ENCODE measurements at regions not wholly inside any gene's neighbourhood (a gene's known extent, or its start where the extent isn't known, plus 50 kb on each side); places are given as distances from the start of the nearest gene placed in this dataset.
A peak's percentile ranks its signal among the peaks of the same experiment; 100 is the strongest.
"Not testable (repeated sequence)": the region's sequence is repeated elsewhere in the genome, so short reads cannot be mapped to it uniquely, and the experiment has no call there.

GRCh38 chr1:73306899-73307555 is 890.9 kb downstream of the LRRIQ3 start:
- DNase-seq (ENCODE audit: low read depth) = no peak

- DNase-seq (ENCODE audit: low read depth) = no peak
Observed at GRCh38 chr1:73273886-73274285, 924.1 kb downstream of the LRRIQ3 start.

- DNase-seq (ENCODE audit: low read depth) = not testable (repeated sequence)
Observed at GRCh38 chr1:73245196-73245595, 952.8 kb downstream of the LRRIQ3 start.

- no peak for DNase-seq (ENCODE audit: low read depth)
Observed at GRCh38 chr1:73218995-73219546, 936.7 kb upstream of the NEGR1 start.

GRCh38 chr1:73205294-73205973 is 923.1 kb upstream of the NEGR1 start:
- DNase-seq (ENCODE audit: low read depth) = no peak

GRCh38 chr1:73197972-73198371 is 915.6 kb upstream of the NEGR1 start:
- DNase-seq (ENCODE audit: low read depth) = no peak

- DNase-seq (ENCODE audit: low read depth) = no peak
Observed at GRCh38 chr1:73194965-73195364, 912.6 kb upstream of the NEGR1 start.

GRCh38 chr1:73183581-73183980 is 901.2 kb upstream of the NEGR1 start:
- not testable (repeated sequence) for DNase-seq (ENCODE audit: low read depth)

- DNase-seq (ENCODE audit: low read depth) = no peak
Observed at GRCh38 chr1:73181190-73181540, 898.8 kb upstream of the NEGR1 start.

GRCh38 chr1:73180397-73181189 is 898.3 kb upstream of the NEGR1 start:
- DNase-seq (ENCODE audit: low read depth) = no peak

GRCh38 chr1:73176902-73177301 is 894.6 kb upstream of the NEGR1 start:
- no peak for DNase-seq (ENCODE audit: low read depth)

- DNase-seq (ENCODE audit: low read depth) = no peak
Observed at GRCh38 chr1:73167009-73167657, 884.8 kb upstream of the NEGR1 start.

- DNase-seq (ENCODE audit: low read depth) = peak; percentile 21
Observed at GRCh38 chr1:73162564-73162963, 880.2 kb upstream of the NEGR1 start.

GRCh38 chr1:73161418-73161817 is 879.1 kb upstream of the NEGR1 start:
- no peak for DNase-seq (ENCODE audit: low read depth)

- DNase-seq (ENCODE audit: low read depth) = no peak
Observed at GRCh38 chr1:73160759-73161158, 878.4 kb upstream of the NEGR1 start.

GRCh38 chr1:73144311-73144710 is 862.0 kb upstream of the NEGR1 start:
- DNase-seq (ENCODE audit: low read depth) = no peak

- DNase-seq (ENCODE audit: low read depth) = no peak
Observed at GRCh38 chr1:73136975-73137374, 854.6 kb upstream of the NEGR1 start.

- DNase-seq (ENCODE audit: low read depth) = no peak
Observed at GRCh38 chr1:73106931-73107330, 824.6 kb upstream of the NEGR1 start.

- no peak for DNase-seq (ENCODE audit: low read depth)
Observed at GRCh38 chr1:73105755-73106154, 823.4 kb upstream of the NEGR1 start.

- DNase-seq (ENCODE audit: low read depth) = no peak
Observed at GRCh38 chr1:73104749-73105148, 822.4 kb upstream of the NEGR1 start.

GRCh38 chr1:73100216-73100615 is 817.9 kb upstream of the NEGR1 start:
- peak; percentile 2 for DNase-seq (ENCODE audit: low read depth)

- DNase-seq (ENCODE audit: low read depth) = no peak
Observed at GRCh38 chr1:73097917-73098316, 815.6 kb upstream of the NEGR1 start.
